ENCODE measurements at regions not wholly inside any gene's neighbourhood (a gene's known extent, or its start where the extent isn't known, plus 50 kb on each side); places are given as distances from the start of the nearest gene placed in this dataset.

GRCh38 chr3:174465177-174465576 lies 394.0 kb upstream of the NAALADL2 start:
- TF ChIP-seq CTCF (IDR thresholded peaks at IDR 0.05) = no peak
- Histone ChIP-seq H3K4me1 (no peaks in the 10 kb centered on the region), H3K9ac (no peak overlapping the region), H3K9me3 (ENCODE audit: control insufficient read depth, low read length) (no peaks in the 10 kb centered on the region), H3K4me2 (ENCODE audit: low read length) (no peak overlapping the region), H3K4me3 (ENCODE audit: low read depth, low read length) (no peak overlapping the region), H3K79me2 (no peaks in the 10 kb centered on the region), H3K36me3 (ENCODE audit: control insufficient read depth, insufficient read depth, low read length) (no peaks in the 10 kb centered on the region), H2AFZ (no peak overlapping the region), H3K27me3 (ENCODE audit: control insufficient read depth, insufficient read depth, low read length) (no peaks in the 10 kb centered on the region), H3K27ac (no peak overlapping the region)

- H3K79me2 ChIP-seq = no peaks in the 10 kb centered on the region
- H3K27ac ChIP-seq = no peak overlapping the region
- H3K4me3 ChIP-seq (ENCODE audit: low read depth, low read length) = no peak overlapping the region
- no peak for TF ChIP-seq CTCF (IDR thresholded peaks at IDR 0.05)
- no peak overlapping the region for H3K4me2 ChIP-seq (ENCODE audit: low read length)
- no peaks in the 10 kb centered on the region for H3K27me3 ChIP-seq (ENCODE audit: control insufficient read depth, insufficient read depth, low read length)
- no peaks in the 10 kb centered on the region for H3K36me3 ChIP-seq (ENCODE audit: control insufficient read depth, insufficient read depth, low read length)
- H3K9ac ChIP-seq = no peak overlapping the region
- no peaks in the 10 kb centered on the region for H3K4me1 ChIP-seq
- no peaks in the 10 kb centered on the region for H3K9me3 ChIP-seq (ENCODE audit: control insufficient read depth, low read length)
- no peak overlapping the region for H2AFZ ChIP-seq
Measured at GRCh38 chr3:174466471-174467054, 392.6 kb upstream of the NAALADL2 start.

- no peaks in the 10 kb centered on the region for H3K79me2 ChIP-seq
- H3K4me2 ChIP-seq (ENCODE audit: low read length) = no peak overlapping the region
- no peak overlapping the region for H3K9ac ChIP-seq
- H3K9me3 ChIP-seq (ENCODE audit: control insufficient read depth, low read length) = no peaks in the 10 kb centered on the region
- no peaks in the 10 kb centered on the region for H3K27me3 ChIP-seq (ENCODE audit: control insufficient read depth, insufficient read depth, low read length)
- no peak for TF ChIP-seq CTCF (IDR thresholded peaks at IDR 0.05)
- H3K4me1 ChIP-seq = no peaks in the 10 kb centered on the region
- H3K27ac ChIP-seq = no peak overlapping the region
- no peak overlapping the region for H2AFZ ChIP-seq
- H3K4me3 ChIP-seq (ENCODE audit: low read depth, low read length) = no peak overlapping the region
- no peaks in the 10 kb centered on the region for H3K36me3 ChIP-seq (ENCODE audit: control insufficient read depth, insufficient read depth, low read length)
Measured at GRCh38 chr3:174477491-174477890, 381.6 kb upstream of the NAALADL2 start.

- no peak for TF ChIP-seq CTCF (IDR thresholded peaks at IDR 0.05)
- Histone ChIP-seq H3K4me1 (no peaks in the 10 kb centered on the region), H3K4me3 (ENCODE audit: low read depth, low read length) (no peak overlapping the region), H3K9me3 (ENCODE audit: control insufficient read depth, low read length) (no peaks in the 10 kb centered on the region), H3K27ac (no peak overlapping the region), H2AFZ (no peak overlapping the region), H3K9ac (no peak overlapping the region), H3K27me3 (ENCODE audit: control insufficient read depth, insufficient read depth, low read length) (no peaks in the 10 kb centered on the region), H3K36me3 (ENCODE audit: control insufficient read depth, insufficient read depth, low read length) (no peaks in the 10 kb centered on the region), H3K4me2 (ENCODE audit: low read length) (no peak overlapping the region), H3K79me2 (no peaks in the 10 kb centered on the region)
Measured at GRCh38 chr3:174480767-174481166, 378.4 kb upstream of the NAALADL2 start.

GRCh38 chr3:174482541-174482940 lies 376.6 kb upstream of the NAALADL2 start:
- Histone ChIP-seq H3K27me3 (ENCODE audit: control insufficient read depth, insufficient read depth, low read length) (no peaks in the 10 kb centered on the region), H3K27ac (no peak overlapping the region), H3K36me3 (ENCODE audit: control insufficient read depth, insufficient read depth, low read length) (no peaks in the 10 kb centered on the region), H3K9me3 (ENCODE audit: control insufficient read depth, low read length) (no peaks in the 10 kb centered on the region), H3K4me3 (ENCODE audit: low read depth, low read length) (no peak overlapping the region), H3K79me2 (no peaks in the 10 kb centered on the region), H3K9ac (no peak overlapping the region), H3K4me2 (ENCODE audit: low read length) (no peak overlapping the region), H2AFZ (no peak overlapping the region), H3K4me1 (no peaks in the 10 kb centered on the region)
- no peak for TF ChIP-seq CTCF (IDR thresholded peaks at IDR 0.05)

Measured in parathyroid adenoma (tissue), 2 donors.